GM12878 (cell line): ENCODE measurements at regions not wholly inside any gene's neighbourhood (a gene's known extent, or its start where the extent isn't known, plus 50 kb on each side); places are given as distances from the start of the nearest gene placed in this dataset.

Source experiments
- CTCF ChIP-seq, 3 experiments: IDR thresholded peaks in 2 of 3; conservative IDR thresholded peaks in 1 of 3; 2 replicates each; pipeline ENCODE4 v1.5.1; 2011; ENCODE audit warnings: low read depth in 3 of 3, low read length in 3 of 3, mild to moderate bottlenecking in 3 of 3, control low read depth in 2 of 3, moderate library complexity in 2 of 3, inconsistent platforms in 1 of 3, mixed read lengths in 1 of 3; ENCODE audit not compliant: control insufficient read depth in 2 of 3, insufficient read depth in 1 of 3; ENCODE audit errors: extremely low read depth in 1 of 3
- ELK1 ChIP-seq: IDR thresholded peaks from 2 replicates; pipeline ENCODE4 v1.6.1; 2012; ENCODE audit warnings: low read depth, low read length, improper control_type of control experiment
- HDAC6 ChIP-seq: fragments of 200-600 bp; sonication (generic); IDR thresholded peaks from one replicate; pipeline ENCODE4 v1.8.0; 2017; ENCODE audit warnings: antibody characterized with exemption; ENCODE audit not compliant: unreplicated experiment

- TF ChIP-seq CTCF (IDR thresholded peaks at IDR 0.05 in 2 of 3, conservative IDR thresholded peaks at IDR 0.05 in 1 of 3; ENCODE audit: control insufficient read depth in 2 of 3, extremely low read depth in 1 of 3, insufficient read depth in 1 of 3, low read depth in 3 of 3, low read length in 3 of 3) (no peak), ELK1 (no peak), HDAC6 (no peak)
Measured at GRCh38 chr18:10086458-10087210, 172.8 kb downstream of the VAPA start.
